HCT116 (cell line): ENCODE measurements at regions not wholly inside any gene's neighbourhood (a gene's known extent, or its start where the extent isn't known, plus 50 kb on each side); places are given as distances from the start of the nearest gene placed in this dataset.

Experiments used
- CTCF ChIP-seq, 3 experiments: fragments of 200-600 bp in 1 of 3; sonication (generic) in 1 of 3; IDR thresholded peaks in 2 of 3; conservative IDR thresholded peaks in 1 of 3; 2 replicates each; pipeline ENCODE4 v1.5.1; 2012 to 2017; ENCODE audit warnings: low read depth in 2 of 3, low read length in 2 of 3, antibody characterized with exemption in 1 of 3, borderline replicate concordance in 1 of 3, control low read depth in 1 of 3, mild to moderate bottlenecking in 1 of 3, mixed read lengths in 1 of 3, mixed run types in 1 of 3, moderate library complexity in 1 of 3; ENCODE audit not compliant: insufficient read depth in 1 of 3
- EGR1 ChIP-seq: IDR thresholded peaks from 2 replicates; pipeline ENCODE4 v1.6.1; 2012; ENCODE audit warnings: low read depth
- ELF1 ChIP-seq: IDR thresholded peaks from 2 replicates; pipeline ENCODE4 v1.6.1; 2012; ENCODE audit warnings: low read depth, borderline replicate concordance
- EZH2 ChIP-seq: fragments of 200-600 bp; sonication (generic); IDR thresholded peaks from 2 replicates; pipeline ENCODE4 v1.6.1; 2017; ENCODE audit warnings: antibody characterized with exemption, mixed run types
- EZH2phosphoT487 ChIP-seq: fragments of 200-600 bp; IDR thresholded peaks from 2 replicates; pipeline ENCODE4 v1.6.1; 2018; ENCODE audit warnings: antibody characterized with exemption, borderline replicate concordance
- POLR2A ChIP-seq: IDR thresholded peaks from 2 replicates; pipeline ENCODE4 v1.7.0; 2011; ENCODE audit warnings: borderline replicate concordance; ENCODE audit not compliant: insufficient read depth, insufficient read length; ENCODE audit errors: extremely low read depth
- POLR2AphosphoS5 ChIP-seq: IDR thresholded peaks from 2 replicates; pipeline ENCODE4 v1.6.1; 2011; ENCODE audit warnings: mild to moderate bottlenecking, low read depth, low read length, moderate library complexity
- RAD21 ChIP-seq: IDR thresholded peaks from 2 replicates; pipeline ENCODE4 v1.6.1; 2012; ENCODE audit warnings: low read depth, mild to moderate bottlenecking
- REST ChIP-seq: IDR thresholded peaks from 2 replicates; pipeline ENCODE4 v1.6.1; 2012; ENCODE audit warnings: low read depth
- SIN3A ChIP-seq: IDR thresholded peaks from 2 replicates; pipeline ENCODE4 v1.6.1; 2012; ENCODE audit warnings: low read depth
- SP1 ChIP-seq: IDR thresholded peaks from 2 replicates; pipeline ENCODE4 v1.6.1; 2012; ENCODE audit warnings: low read depth
- YY1 ChIP-seq: IDR thresholded peaks from 2 replicates; pipeline ENCODE4 v1.6.1; 2011; ENCODE audit warnings: low read length, low read depth, moderate library complexity, mild to moderate bottlenecking; ENCODE audit not compliant: insufficient replicate concordance; ENCODE audit errors: extremely low read depth
- ZFX ChIP-seq: fragments of 450-650 bp; IDR thresholded peaks from 2 replicates; pipeline ENCODE4 v1.6.1; 2017
- ZNF274 ChIP-seq: fragments of 200-500 bp; sonication (Bioruptor generic); IDR thresholded peaks from 2 replicates; pipeline ENCODE4 v1.6.1; 2014; ENCODE audit warnings: mild to moderate bottlenecking, low read depth, low read length, inconsistent platforms

DNA sequence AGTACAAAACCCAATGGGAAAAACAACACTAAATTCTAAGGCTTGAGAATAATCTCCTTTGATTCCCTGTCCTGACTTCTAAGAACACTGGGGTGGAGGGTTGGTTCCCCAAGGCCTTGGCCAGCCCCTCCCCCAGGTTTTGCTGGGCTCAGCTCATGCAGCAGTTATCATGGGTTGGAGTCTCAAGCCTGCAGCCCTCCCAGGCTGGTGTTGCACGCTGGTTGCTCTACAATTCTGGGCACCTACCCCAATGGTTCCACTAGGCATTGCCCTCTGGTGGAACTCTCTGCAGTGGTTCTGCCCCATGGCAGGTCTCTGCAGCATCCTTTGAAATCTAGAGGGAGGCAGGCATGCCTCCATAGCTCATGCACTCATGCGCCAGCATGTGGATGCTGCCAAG lies 184.4 kb upstream of the PALMD start:
- TF ChIP-seq EGR1 (no peak), CTCF (IDR thresholded peaks at IDR 0.05 in 2 of 3, conservative IDR thresholded peaks at IDR 0.05 in 1 of 3; ENCODE audit: borderline replicate concordance in 1 of 3, insufficient read depth in 1 of 3, low read depth in 2 of 3, low read length in 2 of 3) (no peak), POLR2AphosphoS5 (no peak), ZFX (no peak), SP1 (no peak), POLR2A (no peak), ZNF274 (no peak), EZH2phosphoT487 (no peak), EZH2 (no peak), REST (no peak), YY1 (no peak), SIN3A (no peak), RAD21 (no peak), ELF1 (no peak)
